ENCODE measurements at regions not wholly inside any gene's neighbourhood (a gene's known extent, or its start where the extent isn't known, plus 50 kb on each side); places are given as distances from the start of the nearest gene placed in this dataset.
"Not testable (repeated sequence)": the region's sequence is repeated elsewhere in the genome, so short reads cannot be mapped to it uniquely, and the experiment has no call there.

- DNase-seq = no peak
Measured at GRCh38 chr6:141443032-141443431, 689.7 kb upstream of the GJE1 start.

DNA sequence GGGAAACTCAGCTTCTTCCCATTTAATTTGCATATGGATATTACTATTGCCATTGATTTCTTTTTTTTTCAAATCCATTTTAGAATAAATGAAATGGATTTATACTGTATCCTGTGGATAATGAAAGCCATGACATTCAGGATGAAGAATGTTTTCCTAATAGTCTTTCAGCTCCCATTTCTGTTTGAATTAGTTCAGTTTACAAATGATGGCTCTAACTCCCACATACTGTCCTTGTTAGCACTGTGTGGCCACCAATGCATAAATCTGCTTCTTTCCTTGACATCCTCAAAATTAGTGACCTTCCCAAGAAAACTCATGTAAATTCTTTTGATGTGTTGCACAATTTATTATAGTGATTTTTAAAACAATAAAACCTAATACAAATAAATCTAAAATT lies 693.2 kb upstream of the GJE1 start:
- no peak for DNase-seq

DNA sequence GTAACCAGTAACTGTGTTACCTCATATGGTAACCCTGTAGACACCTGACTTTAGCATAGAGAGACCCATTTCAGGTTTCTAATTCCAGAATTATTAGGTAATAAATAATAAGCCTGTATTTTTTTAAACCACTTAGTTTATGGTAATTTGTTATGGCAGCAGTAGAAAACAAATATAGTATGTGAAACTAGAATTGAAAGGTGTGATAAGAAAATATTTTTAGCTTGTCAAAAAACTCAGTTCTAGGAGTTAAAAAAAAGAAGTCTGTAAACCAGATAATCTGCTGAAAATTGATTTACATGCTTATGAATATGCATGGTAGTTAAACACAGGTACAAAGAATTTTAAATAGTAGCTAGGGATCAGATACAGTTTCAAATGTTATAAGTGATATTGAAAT lies 695.0 kb upstream of the GJE1 start:
- DNase-seq = no peak

DNA sequence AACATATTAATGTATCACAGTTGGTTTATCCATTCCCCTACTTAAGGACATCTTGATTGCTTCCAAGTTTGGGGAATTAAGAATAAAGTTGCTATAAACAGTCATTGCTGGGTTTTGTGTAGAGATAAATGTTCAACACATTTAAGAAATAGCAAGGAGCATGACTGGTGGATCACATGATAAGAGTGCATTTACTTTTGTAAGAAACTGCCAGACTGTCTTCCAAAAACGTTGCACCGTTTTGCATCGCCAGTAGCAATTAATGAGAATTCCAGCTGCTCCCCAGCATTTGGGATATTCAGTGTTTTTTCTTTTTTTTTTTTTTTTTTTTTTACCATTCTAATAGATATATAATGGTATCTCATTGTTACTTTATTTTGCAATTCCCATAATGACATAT lies 695.7 kb upstream of the GJE1 start:
- DNase-seq = no peak

DNA sequence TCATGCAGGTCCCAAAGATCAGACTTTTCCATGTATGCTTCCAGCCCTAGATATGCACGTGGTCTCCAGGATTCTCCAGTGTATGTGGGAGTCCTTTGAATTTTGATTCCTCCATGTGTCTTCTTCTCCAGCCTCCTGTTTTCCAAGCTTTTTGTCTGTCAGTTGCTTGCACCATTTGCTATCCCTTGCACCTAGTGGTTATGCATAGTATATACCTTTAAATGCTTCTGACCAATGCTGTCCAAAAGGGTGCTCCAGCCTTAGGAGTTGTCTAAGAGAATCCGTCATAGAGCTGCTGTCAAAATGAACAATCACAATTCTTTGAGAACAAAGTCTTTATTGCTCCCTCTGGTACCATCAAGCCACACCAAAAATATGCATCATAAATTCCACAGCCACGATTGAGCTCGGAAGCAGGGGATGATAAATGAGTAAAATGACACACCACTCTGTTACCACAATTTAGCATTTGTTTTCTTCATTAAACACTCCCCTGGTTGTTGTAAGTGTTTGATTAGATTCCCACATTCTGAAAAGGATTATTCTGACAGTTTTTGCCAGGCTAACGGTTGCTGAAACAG lies 706.2 kb upstream of the GJE1 start:
- DNase-seq = no peak

DNA sequence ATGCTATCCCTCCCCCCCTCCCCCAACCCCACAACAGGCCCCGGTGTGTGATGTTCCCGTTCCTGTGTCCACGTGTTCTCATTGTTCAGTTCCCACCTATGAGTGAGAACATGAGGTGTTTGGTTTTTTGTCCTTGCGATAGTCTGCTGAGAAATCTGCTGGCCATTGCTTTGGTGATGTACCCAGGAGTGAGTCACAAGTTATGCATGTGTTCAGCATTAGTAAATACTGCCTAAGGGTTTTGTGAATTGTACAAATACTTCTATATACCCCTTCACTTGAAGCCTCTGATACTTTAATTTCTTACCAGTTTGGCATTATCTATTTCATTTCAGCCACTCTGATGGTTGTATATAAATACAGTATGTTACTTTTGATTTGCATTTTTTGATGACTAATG lies 711.3 kb upstream of the GJE1 start:
- no peak for DNase-seq

GRCh38 chr6:141418076-141418475 lies 714.6 kb upstream of the GJE1 start:
- no peak for DNase-seq

DNA sequence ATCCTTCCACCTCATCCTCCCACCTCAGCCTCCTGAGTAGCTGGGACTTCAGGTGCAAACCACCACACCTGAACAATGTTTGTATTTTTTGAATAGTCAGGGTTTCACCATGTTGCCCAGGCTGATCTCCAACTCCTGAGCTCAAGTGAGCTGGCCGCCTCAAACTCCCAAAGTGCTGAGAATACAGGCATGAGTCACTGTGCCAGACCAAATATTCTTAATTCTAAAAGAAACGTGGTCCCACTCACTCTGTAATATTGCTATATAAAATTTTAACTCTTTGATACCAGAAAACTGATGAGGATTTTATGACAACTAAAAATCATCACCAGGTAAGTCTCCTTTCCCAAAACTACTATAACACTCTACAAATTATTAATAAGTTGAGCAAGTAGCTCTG lies 716.8 kb upstream of the GJE1 start:
- no peak for DNase-seq

- no peak for DNase-seq
Measured at GRCh38 chr6:141413196-141413595, 719.5 kb upstream of the GJE1 start.

- no peak for DNase-seq
Measured at GRCh38 chr6:141406761-141407160, 726.0 kb upstream of the GJE1 start.

- no peak for DNase-seq
Measured at GRCh38 chr6:141403827-141404226, 728.9 kb upstream of the GJE1 start.

GRCh38 chr6:141403103-141403502 lies 729.6 kb upstream of the GJE1 start:
- no peak for DNase-seq

DNA sequence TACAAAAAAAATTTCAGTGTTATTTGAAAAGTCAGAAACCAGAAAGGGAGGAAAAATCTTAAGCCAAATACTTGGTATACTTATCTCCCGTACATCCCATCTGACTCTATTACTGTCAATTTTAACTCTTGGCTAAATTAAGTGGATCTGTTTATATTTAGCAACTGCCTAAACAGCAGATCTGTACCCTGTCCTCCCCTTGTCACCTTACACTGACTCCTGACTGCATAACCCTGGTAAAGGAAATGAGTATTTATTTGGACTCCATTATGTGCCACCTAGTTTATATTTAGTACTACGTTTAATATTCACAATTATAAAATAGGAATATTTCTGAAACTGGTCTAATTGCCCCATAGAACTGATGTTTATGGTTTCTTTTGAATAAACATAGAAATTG lies 730.2 kb upstream of the GJE1 start:
- DNase-seq = no peak

DNA sequence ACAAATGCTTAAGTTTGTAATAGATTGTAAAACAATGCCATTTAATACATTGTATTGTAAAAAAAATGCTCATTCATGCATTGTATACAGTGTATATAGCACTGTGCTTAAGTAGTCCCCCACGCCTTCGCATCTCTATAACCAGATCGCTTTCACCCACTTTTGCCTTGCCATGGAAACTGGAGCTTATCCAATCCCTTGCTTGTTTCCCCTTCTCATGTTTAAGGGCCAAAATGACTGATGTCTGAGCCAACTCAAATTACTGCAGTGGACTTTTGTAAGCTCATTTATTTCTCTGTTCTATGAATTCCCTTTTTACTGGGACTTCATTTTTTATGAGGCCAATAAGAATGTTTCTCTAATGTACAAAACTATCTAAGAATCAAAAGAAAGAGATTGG lies 730.9 kb upstream of the GJE1 start:
- no peak for DNase-seq

DNA sequence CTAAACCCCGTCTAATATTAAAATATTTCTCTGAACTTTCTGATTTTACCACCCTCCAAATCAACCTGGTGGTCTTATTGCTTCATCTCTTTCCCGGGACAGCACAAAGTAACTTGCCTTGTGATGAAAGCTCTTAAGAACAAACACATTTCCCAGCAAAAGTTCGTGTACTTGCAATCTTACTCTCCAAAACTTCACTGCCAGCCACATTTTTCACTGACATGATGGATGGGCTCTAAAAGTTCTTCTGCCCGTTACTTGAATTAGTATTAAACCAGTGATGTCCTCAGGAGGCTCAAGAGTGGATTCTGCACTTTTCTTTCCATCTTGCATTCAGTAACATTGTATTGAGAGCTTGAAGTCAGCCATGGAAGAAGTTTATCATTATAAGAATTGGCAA lies 731.6 kb upstream of the GJE1 start:
- DNase-seq = no peak

GRCh38 chr6:141398949-141399348 lies 733.8 kb upstream of the GJE1 start:
- no peak for DNase-seq

- DNase-seq = no peak
Measured at GRCh38 chr6:141395443-141396008, 737.2 kb upstream of the GJE1 start.

DNA sequence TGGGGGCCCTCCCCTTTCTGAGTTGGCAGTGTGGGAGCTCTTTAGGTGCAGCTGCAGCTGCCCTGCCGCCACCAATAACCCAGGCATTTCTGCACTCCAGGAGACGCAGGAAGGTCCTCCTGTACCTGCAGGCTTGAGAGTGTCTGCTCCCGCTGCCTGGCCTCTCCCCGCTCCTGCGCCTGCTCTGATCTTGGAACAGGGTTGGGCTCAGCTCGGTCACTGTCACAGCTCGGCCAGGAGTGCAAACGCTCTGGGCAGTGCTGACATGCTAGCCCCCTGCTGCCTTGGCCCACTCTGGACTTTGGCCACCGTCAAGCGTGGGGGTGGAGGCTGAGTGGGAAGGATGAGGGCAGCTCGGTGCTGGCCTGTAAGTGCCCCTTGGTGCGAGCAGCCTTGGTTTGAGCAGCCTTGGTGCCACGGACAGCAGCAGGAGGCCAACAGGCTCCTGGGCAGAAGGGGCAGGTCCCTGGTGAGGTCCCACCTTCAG lies 738.1 kb upstream of the GJE1 start:
- no peak for DNase-seq

GRCh38 chr6:141394125-141394536 lies 738.6 kb upstream of the GJE1 start:
- DNase-seq = no peak

- no peak for DNase-seq
Measured at GRCh38 chr6:141393405-141394124, 739.2 kb upstream of the GJE1 start.

DNA sequence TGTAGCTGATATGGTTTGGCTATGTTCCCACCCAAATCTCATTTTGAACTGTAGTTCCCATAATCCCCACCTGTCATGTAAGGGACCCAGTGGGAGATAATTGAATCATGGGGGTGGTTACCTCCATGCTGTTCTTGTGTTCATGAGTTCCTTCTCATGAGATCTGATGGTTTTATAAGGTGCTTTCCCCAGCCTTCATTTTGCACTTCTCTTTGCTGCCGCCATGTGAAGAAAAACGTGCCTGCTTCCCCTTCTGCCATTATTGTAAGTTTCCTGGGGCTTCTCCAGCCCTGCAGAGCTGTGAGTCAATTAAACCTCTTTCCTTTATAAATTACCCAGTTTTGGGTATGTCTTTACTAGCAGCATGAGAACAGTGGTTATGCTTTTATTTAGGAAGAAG lies 741.6 kb upstream of the GJE1 start:
- DNase-seq = not testable (repeated sequence)

DNA sequence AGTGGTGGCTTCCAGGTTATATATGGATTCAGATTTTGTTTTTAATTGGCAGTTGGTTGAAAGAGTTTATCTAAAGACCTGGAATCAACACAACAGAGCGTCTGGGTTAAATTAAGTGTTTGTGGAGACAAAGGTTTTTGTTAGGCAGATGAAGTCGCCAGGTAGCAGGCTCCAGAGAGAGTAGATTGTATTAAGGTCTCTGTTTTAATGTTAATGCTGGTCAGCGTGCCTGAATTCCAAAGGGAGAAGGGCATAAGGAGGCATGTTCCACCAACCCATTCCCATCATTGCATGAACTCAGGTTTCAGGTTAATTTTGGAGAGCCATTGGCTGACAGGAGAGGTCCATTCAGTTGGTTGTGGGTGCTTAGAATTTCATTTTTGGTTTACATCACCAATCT lies 744.1 kb upstream of the GJE1 start:
- DNase-seq = no peak

GRCh38 chr6:141370438-141370837 lies 762.3 kb upstream of the GJE1 start:
- no peak for DNase-seq

DNA sequence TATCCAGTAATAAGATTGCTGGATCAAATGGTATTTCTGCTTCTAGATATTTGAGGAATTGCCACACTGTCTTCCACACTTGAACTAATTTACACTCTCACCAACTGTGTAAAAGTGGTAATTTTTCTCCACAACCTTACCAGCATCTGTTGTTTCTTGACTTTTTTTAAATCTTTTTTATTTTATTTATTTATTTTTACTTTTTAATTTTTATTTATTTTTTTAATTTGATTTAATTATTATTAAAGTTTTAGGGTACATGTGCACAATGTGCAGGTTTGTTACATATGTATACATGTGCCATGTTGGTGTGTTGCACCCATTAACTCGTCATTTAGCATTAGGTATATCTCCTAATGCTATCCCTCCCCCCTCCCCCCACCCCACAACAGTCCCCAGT lies 765.9 kb upstream of the GJE1 start:
- DNase-seq = not testable (repeated sequence)

DNA sequence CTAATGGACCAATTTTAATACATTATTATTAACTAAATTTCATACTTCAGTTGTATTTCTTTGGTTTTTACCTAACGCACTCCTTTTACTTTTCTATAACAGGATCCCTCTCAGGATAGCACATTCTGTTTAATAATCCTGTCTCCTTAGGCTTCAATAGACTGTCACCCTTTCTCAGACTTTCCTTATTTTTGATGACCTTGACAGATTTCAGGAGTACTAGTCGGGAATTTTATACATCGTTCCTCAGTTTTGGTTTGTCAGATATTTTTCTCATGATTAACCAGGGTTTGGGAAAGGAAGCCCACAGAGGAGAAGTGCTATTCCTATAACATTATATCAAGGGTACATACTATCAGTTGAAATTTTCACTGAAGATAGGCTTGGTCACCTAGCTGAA lies 768.0 kb upstream of the GJE1 start:
- no peak for DNase-seq
